C1 segment of cervical spinal cord (tissue), 14 donors: ENCODE measurements at regions not wholly inside any gene's neighbourhood (a gene's known extent, or its start where the extent isn't known, plus 50 kb on each side); places are given as distances from the start of the nearest gene placed in this dataset.

Experiments
- DNase-seq, 14 donors: peaks; one replicate each; lab custom pipeline; 2025; lab: John Stamatoyannopoulos, UW

GRCh38 chr5:5700549-5700948, 278.1 kb downstream of the ICE1 start:
- DNase-seq: no peak

- DNase-seq: no peak
Observed at GRCh38 chr5:5699062-5699461, 276.6 kb downstream of the ICE1 start.

GRCh38 chr5:5695266-5695665, 272.8 kb downstream of the ICE1 start:
- DNase-seq: no peak

- no peak for DNase-seq
Observed at GRCh38 chr5:5688925-5689310, 266.4 kb downstream of the ICE1 start.

- no peak for DNase-seq
Observed at GRCh38 chr5:5688194-5688924, 265.9 kb downstream of the ICE1 start.

- DNase-seq: no peak
Observed at GRCh38 chr5:5687113-5687512, 264.6 kb downstream of the ICE1 start.

- DNase-seq: no peak
Observed at GRCh38 chr5:5686356-5686755, 263.9 kb downstream of the ICE1 start.

GRCh38 chr5:5685737-5686136, 263.3 kb downstream of the ICE1 start:
- no peak for DNase-seq

- DNase-seq: no peak
Observed at GRCh38 chr5:5683174-5683573, 260.7 kb downstream of the ICE1 start.

GRCh38 chr5:5678909-5679308, 256.4 kb downstream of the ICE1 start:
- no peak for DNase-seq

- no peak for DNase-seq
Observed at GRCh38 chr5:5677738-5678137, 255.3 kb downstream of the ICE1 start.

GRCh38 chr5:5676218-5676617, 253.7 kb downstream of the ICE1 start:
- no peak for DNase-seq

GRCh38 chr5:5675511-5675910, 253.0 kb downstream of the ICE1 start:
- DNase-seq: no peak

GRCh38 chr5:5671823-5672222, 249.3 kb downstream of the ICE1 start:
- DNase-seq: no peak

GRCh38 chr5:5667136-5667554, 244.7 kb downstream of the ICE1 start:
- DNase-seq: no peak

- no peak for DNase-seq
Observed at GRCh38 chr5:5666369-5666768, 243.9 kb downstream of the ICE1 start.

GRCh38 chr5:5666076-5666365, 243.5 kb downstream of the ICE1 start:
- no peak for DNase-seq

- DNase-seq: no peak
Observed at GRCh38 chr5:5665225-5666075, 243.0 kb downstream of the ICE1 start.

GRCh38 chr5:5658889-5659465, 236.5 kb downstream of the ICE1 start:
- DNase-seq: no peak

- peak in 2 of 14 donors; percentile 3 to 50 for DNase-seq
Observed at GRCh38 chr5:5658226-5658625, 235.7 kb downstream of the ICE1 start.

- no peak for DNase-seq
Observed at GRCh38 chr5:5652181-5652580, 229.7 kb downstream of the ICE1 start.

- no peak for DNase-seq
Observed at GRCh38 chr5:5650949-5651348, 228.5 kb downstream of the ICE1 start.

- DNase-seq: no peak
Observed at GRCh38 chr5:5650242-5650641, 227.8 kb downstream of the ICE1 start.
